ENCODE measurements at regions not wholly inside any gene's neighbourhood (a gene's known extent, or its start where the extent isn't known, plus 50 kb on each side); places are given as distances from the start of the nearest gene placed in this dataset.
"Not testable (repeated sequence)": the region's sequence is repeated elsewhere in the genome, so short reads cannot be mapped to it uniquely, and the experiment has no call there.

- no peak for DNase-seq
- no peak for ATAC-seq
Measured at GRCh38 chr5:165003283-165003682, 1497.9 kb downstream of the MAT2B start.

GRCh38 chr5:165004175-165004574 is 1498.8 kb downstream of the MAT2B start:
- ATAC-seq (no peak), DNase-seq (no peak)

- ATAC-seq, result no peak
Measured at GRCh38 chr5:165014439-165014838, 1509.0 kb downstream of the MAT2B start.

GRCh38 chr5:165015126-165015525 is 1509.7 kb downstream of the MAT2B start:
- DNase-seq (no peak), ATAC-seq (no peak)

More at GRCh38 chr5:165014439-165014838, 1509.0 kb downstream of the MAT2B start:
- no peak for DNase-seq

- DNase-seq (no peak), ATAC-seq (no peak)
Measured at GRCh38 chr5:165015547-165015946, 1510.1 kb downstream of the MAT2B start.

GRCh38 chr5:165026971-165027370 is 1521.6 kb downstream of the MAT2B start:
- no peak for ATAC-seq
- DNase-seq, result no peak

- ATAC-seq (no peak), DNase-seq (no peak)
Measured at GRCh38 chr5:165028356-165028755, 1522.9 kb downstream of the MAT2B start.

GRCh38 chr5:165029099-165029870 is 1523.9 kb downstream of the MAT2B start:
- ATAC-seq (no peak), DNase-seq (no peak)

- DNase-seq (no peak), ATAC-seq (no peak)
Measured at GRCh38 chr5:165030971-165031370, 1525.6 kb downstream of the MAT2B start.

GRCh38 chr5:165031371-165031770 is 1526.0 kb downstream of the MAT2B start:
- no peak for ATAC-seq
- no peak for DNase-seq

- ATAC-seq (no peak), DNase-seq (no peak)
Measured at GRCh38 chr5:165035520-165035919, 1530.1 kb downstream of the MAT2B start.

GRCh38 chr5:165039748-165040147 is 1534.3 kb downstream of the MAT2B start:
- DNase-seq, result no peak
- no peak for ATAC-seq

- not testable (repeated sequence) for DNase-seq, ATAC-seq
Measured at GRCh38 chr5:165045941-165046340, 1540.5 kb downstream of the MAT2B start.

- no peak for ATAC-seq
- no peak for DNase-seq
Measured at GRCh38 chr5:165055476-165055875, 1550.1 kb downstream of the MAT2B start.

GRCh38 chr5:165057145-165057544 is 1551.7 kb downstream of the MAT2B start:
- DNase-seq, result no peak
- ATAC-seq, result no peak

GRCh38 chr5:165066751-165067385 is 1561.4 kb downstream of the MAT2B start:
- ATAC-seq (no peak), DNase-seq (no peak)

- ATAC-seq (no peak), DNase-seq (no peak)
Measured at GRCh38 chr5:165076686-165077085, 1571.3 kb downstream of the MAT2B start.

- DNase-seq (no peak), ATAC-seq (no peak)
Measured at GRCh38 chr5:165079389-165079788, 1574.0 kb downstream of the MAT2B start.

GRCh38 chr5:165083394-165083793 is 1578.0 kb downstream of the MAT2B start:
- ATAC-seq, result no peak

GRCh38 chr5:165086465-165086864 is 1581.0 kb downstream of the MAT2B start:
- ATAC-seq, result no peak
- no peak for DNase-seq

More at GRCh38 chr5:165083394-165083793, 1578.0 kb downstream of the MAT2B start:
- DNase-seq, result no peak

- DNase-seq (no peak), ATAC-seq (no peak)
Measured at GRCh38 chr5:165094782-165095181, 1589.4 kb downstream of the MAT2B start.

- DNase-seq, result no peak
- no peak for ATAC-seq
Measured at GRCh38 chr5:165101709-165102108, 1596.3 kb downstream of the MAT2B start.

GRCh38 chr5:165104611-165105010 is 1599.2 kb downstream of the MAT2B start:
- ATAC-seq (no peak), DNase-seq (no peak)

GRCh38 chr5:165108809-165109208 is 1603.4 kb downstream of the MAT2B start:
- no peak for ATAC-seq
- DNase-seq, result no peak
